Kidney epithelial cell (primary cell): ENCODE measurements at regions not wholly inside any gene's neighbourhood (a gene's known extent, or its start where the extent isn't known, plus 50 kb on each side); places are given as distances from the start of the nearest gene placed in this dataset.

Experiments
- DNase-seq: peaks from one replicate; pipeline ENCODE4 v3.0.0-alpha.2; 2010; ENCODE audit warnings: low read depth
- H3K27me3 ChIP-seq: 2 replicates; pipeline ENCODE4 v1.6.0; 2011; ENCODE audit warnings: low read length; ENCODE audit not compliant: control insufficient read depth, insufficient read depth
- H3K36me3 ChIP-seq: 2 replicates; pipeline ENCODE4 v1.5.1; 2011; ENCODE audit warnings: low read length; ENCODE audit not compliant: control insufficient read depth, insufficient read depth
- H3K4me3 ChIP-seq: 2 replicates; pipeline ENCODE4 v1.5.1; 2011; ENCODE audit warnings: low read depth, mild to moderate bottlenecking, control low read depth, low read length
- CTCF ChIP-seq: IDR thresholded peaks from 2 replicates; pipeline ENCODE4 v1.5.1; 2011; ENCODE audit warnings: mild to moderate bottlenecking, moderate library complexity, low read length, control low read depth, inconsistent platforms; ENCODE audit not compliant: insufficient read depth, poor library complexity, severe bottlenecking

GRCh38 chr4:186952709-186953108, 229.1 kb upstream of the FAT1 start:
- H3K36me3 ChIP-seq: no peaks in the 10 kb centered on the region
- no peak for TF ChIP-seq CTCF
- H3K4me3 ChIP-seq: no peak overlapping the region
- no peaks in the 10 kb centered on the region for H3K27me3 ChIP-seq
- no peak for DNase-seq

GRCh38 chr4:186953599-186954260, 230.1 kb upstream of the FAT1 start:
- Histone ChIP-seq H3K27me3 (no peaks in the 10 kb centered on the region), H3K4me3 (no peak overlapping the region), H3K36me3 (no peaks in the 10 kb centered on the region)
- DNase-seq: no peak
- no peak for TF ChIP-seq CTCF

- Histone ChIP-seq H3K4me3 (no peak overlapping the region), H3K36me3 (no peaks in the 10 kb centered on the region), H3K27me3 (no peaks in the 10 kb centered on the region)
- DNase-seq: no peak
- no peak for TF ChIP-seq CTCF
These were observed 230.9 kb upstream of the FAT1 start for GRCh38 chr4:186954509-186954908.

GRCh38 chr4:186954956-186955355, 231.3 kb upstream of the FAT1 start:
- Histone ChIP-seq H3K4me3 (no peak overlapping the region), H3K27me3 (no peaks in the 10 kb centered on the region), H3K36me3 (no peaks in the 10 kb centered on the region)
- no peak for TF ChIP-seq CTCF
- DNase-seq: no peak

GRCh38 chr4:186957952-186958555, 234.4 kb upstream of the FAT1 start:
- no peak overlapping the region for H3K4me3 ChIP-seq
- no peak for DNase-seq
- H3K36me3 ChIP-seq: no peaks in the 10 kb centered on the region
- no peak for TF ChIP-seq CTCF
- H3K27me3 ChIP-seq: no peaks in the 10 kb centered on the region
